ENCODE measurements at regions not wholly inside any gene's neighbourhood (a gene's known extent, or its start where the extent isn't known, plus 50 kb on each side); places are given as distances from the start of the nearest gene placed in this dataset.

DNA sequence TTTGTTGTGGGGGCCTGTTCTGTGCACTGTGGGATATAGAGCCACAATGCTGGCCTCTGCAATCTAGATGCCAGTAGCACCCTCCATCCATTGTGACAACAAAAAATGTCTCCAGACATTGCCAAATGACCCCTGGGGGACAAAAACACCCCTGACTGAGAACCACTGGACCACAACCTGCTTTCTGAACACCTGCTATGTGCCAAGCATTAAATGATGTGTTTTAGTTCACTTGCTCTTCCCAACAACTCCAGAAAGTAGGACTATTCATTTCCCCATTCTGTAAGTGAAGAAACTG is 367.0 kb upstream of the ERCC4 start:
- no peak for DNase-seq (ENCODE audit: low spot score)

DNA sequence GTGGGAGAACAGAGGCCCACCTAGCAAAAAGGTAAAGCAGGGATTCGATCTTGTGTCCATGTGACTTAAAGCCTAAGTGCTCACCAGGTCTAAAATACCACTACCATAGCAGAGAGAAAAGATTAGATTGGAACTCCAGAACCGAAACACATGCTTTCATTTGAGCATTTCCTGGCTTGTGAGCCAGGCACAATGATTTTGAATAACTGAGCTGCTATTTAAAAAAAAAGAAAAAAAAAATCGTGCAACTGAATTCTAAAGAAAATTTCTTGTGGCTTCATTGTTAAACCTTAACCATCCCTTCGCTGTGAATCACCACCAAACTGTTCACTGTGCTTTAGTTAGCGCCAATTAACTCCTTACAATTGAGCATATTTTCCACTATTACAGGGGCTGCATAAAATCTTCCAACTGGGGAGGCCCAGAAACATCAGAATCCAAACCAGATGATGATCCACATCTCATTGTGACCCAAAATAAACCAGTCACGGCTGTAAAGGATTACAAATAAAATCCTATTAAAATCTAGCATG is 366.4 kb upstream of the ERCC4 start:
- no peak for DNase-seq (ENCODE audit: low spot score)

DNA sequence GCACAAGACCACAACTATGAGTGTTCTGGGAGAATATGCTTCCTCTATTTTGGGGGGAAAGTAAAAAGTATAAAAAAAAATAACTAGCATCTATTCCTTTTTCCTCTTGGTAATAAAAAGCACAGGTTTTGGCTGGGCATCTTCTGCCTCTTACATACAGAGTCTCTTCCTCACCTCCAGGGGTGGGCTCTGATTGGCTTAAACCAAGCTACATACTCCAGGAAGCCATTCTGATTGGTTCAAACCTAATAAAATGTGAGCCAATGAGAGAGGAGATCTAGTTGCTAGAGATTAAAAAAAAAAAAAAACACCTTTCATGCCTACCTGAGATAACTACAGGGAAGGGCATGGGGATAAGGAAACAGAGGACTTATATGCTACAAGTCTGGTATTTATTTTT is 365.9 kb upstream of the ERCC4 start:
- DNase-seq (ENCODE audit: low spot score), result no peak

DNA sequence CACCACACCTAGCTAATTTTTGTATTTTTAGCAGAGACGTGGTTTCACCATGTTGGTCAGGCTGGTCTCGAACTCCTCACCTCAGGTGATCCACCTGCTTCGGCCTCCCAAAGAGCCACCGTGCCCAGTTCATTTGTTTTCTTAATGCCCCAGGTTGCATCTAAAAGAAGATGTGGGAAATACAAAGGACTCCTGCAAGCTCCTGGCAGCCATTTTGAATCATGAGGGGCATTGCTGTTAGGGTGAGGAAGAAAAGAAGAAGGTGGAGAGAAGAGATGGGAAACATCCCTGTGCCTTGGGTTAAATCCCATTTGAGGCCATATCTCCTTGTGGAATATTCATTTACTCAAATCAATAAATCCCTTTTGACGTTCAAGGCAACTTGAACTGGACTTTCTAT is 365.3 kb upstream of the ERCC4 start:
- no peak for DNase-seq (ENCODE audit: low spot score)

DNA sequence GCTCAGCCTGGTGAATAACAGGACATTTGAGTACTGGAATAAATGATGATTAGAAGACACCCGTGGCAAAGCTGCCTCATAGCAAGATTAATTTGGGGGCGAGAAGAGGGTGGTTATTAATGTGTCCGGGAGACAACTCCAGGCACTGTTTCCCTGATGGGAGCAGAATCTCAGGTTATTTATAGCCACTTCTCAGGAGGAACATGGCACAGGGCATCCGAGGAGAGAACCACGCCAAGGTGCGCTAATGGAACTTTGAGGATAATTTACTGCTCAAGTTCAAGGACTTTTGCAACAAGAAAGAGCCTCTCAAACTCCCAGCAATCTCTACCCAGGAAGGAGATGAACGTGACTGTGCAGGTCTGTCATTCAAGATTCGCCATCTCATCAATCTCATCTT is 362.5 kb upstream of the ERCC4 start:
- no peak for DNase-seq (ENCODE audit: low spot score)

DNA sequence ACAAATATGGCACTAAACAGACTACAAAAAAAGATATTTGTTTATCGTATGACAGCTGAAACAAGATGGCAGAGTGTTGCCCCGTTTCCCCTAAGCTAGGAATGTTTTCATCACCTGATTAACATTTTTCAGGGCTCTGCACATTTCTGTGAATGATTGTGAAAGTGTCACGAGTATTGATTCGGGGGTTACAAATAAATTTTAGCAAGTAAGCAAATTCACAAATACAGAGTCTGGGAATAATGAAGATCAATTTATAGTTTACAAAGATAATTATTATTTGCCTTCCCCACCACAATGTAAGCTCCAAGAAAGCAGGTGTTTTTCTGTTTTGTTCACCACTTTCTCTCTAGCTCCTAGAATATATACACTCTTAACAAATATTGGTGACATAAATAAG is 361.2 kb upstream of the ERCC4 start:
- no peak for DNase-seq (ENCODE audit: low spot score)

DNA sequence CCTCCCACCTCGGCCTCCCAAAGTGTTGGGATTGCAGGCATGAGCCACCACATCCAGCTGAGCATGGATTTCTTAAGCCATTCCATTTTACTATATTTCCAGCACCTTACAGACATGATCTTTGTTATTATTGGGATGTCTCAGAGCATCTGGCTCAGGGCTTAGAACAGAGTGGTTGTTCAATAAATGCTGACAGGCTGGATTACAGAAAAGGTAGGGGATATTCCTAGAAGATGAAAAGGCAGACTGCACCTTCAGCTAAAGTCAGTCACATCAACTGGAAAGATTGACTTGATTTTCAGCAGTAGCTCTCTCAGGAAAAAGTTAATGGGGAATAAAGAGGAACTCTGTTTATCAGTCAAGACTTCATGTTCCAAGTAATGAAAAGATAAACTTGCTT is 360.3 kb upstream of the ERCC4 start:
- DNase-seq (ENCODE audit: low spot score), result no peak

DNA sequence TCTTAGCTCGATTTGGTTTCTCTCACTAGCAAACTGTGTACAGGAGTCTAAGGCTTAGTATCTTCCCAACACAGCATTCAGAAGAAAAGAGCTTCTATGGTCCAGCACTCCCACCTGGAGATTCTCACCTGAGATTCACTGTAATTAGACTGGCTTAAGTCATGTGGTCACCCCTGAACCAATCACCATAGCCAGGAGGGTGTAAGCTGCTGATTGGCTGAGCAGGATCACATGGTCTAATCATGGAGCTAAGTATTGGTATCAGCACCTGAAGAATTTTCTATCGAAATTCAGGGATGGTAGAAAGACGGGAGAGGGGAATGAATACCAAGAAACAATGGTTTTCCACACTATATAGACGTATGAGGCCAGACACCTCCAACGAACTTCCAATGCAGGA is 359.8 kb upstream of the ERCC4 start:
- DNase-seq (ENCODE audit: low spot score), result no peak

DNA sequence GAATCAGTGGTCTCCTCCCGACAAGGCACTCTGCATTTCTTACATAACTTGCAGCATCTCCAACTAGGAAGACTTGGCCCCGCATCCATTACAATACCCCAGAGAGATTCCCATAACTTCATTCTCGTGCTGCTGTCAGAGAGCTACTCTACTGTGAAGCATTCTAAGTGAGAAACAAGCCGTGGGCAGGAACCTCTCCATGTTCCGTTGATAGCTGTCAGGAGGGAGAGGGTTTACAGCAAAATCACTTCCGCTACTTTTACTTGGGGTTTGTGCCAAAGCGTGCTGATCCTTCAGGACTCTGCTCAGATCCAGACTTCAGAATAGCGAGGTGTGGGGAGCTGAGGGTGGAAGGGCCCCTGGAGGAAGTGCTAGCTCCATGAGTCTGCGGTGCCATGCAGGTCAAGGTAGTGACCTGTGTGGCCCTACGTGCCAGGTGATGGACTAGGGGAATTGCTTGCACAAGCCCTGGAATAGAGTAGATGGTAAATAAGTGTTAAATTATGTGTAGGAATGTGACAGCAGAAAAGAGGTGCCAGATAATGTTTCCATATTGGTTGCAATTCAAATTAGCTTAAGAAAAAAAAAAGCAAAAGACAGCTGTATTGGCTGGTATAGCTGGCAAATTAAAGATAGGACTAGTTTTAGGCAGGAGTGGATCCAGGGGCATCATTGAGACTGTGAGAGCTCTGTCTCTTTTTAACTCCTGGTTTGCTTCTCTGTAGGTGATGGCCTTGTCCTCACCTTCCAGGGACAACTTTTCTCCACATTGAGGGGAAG is 358.5 kb upstream of the ERCC4 start:
- DNase-seq (ENCODE audit: low spot score), result no peak

DNA sequence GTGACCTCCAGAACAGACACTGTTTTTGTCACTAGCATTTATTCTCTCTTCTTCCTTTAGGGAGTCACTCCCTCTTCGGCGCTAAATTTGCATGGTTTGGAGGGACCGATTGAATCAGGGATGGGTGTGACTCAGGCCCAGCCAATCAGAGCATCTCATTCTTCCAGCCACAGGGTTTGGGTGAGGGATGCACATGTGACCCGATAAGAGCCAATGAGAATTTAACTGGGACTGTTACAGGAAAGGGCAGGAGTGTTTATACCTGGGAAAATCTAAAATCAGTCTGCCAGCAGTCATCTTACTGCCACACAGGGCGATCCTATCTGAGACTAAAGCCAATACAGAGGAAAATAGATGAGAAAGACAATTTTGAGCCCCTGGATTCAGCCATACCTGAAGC is 351.2 kb upstream of the ERCC4 start:
- no peak for DNase-seq (ENCODE audit: low spot score)

DNA sequence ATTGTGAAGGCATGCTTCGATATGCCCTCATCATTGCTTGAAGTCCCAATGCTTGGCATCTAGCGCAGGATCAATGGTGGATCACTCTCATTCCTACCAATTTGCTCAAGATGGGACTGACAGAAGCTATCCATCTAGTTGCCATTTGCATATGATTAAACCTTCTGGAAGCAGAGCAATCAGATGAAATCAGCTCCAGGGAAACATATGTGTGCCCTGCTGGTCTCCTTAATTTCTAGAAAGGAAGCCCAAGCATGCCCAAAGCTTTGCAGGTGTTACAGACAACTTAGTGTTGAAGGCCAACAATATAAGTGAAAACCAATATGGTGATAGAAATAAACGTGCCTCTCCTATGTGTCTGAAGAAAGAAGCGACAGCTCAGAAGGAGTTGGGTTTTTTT is 350.0 kb upstream of the ERCC4 start:
- DNase-seq (ENCODE audit: low spot score), result no peak

DNA sequence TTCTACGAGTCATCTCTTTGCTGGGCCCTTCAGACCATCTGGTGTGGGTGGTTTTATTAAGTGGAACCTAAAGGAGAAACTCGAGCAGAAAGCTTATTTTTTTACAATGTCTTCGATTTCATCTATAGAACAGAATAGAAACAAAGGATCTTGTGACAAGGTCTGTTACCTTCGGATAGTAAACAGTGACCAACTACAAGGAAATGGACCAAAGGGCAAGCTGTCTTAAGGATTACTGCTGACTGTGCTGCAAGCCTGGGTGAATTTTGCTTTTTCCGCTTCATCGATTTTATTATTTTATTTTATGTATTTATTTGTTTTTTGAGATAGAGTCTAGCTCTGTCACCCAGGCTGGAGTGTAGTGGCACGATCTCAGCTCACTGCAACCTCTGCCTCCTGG is 348.9 kb upstream of the ERCC4 start:
- DNase-seq (ENCODE audit: low spot score), result no peak

DNA sequence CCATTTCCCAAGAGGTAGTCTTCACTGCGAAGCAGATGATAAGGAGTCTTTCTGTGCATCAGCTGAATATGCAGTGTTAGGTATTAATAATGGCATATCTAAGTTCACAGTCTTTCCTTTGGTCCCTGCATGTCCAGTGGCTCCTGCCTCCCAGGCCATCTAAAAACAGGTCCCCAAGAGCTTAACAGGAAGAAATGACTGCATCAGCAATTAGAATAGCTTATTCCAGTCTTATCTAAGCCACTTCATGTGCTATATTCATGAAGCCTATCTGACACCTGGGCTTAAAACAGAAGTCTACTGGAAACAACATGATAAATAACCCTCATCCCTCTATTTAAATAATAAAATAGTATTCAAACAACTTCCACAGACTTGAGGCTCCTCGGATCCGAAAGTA is 346.1 kb upstream of the ERCC4 start:
- no peak for DNase-seq (ENCODE audit: low spot score)

DNA sequence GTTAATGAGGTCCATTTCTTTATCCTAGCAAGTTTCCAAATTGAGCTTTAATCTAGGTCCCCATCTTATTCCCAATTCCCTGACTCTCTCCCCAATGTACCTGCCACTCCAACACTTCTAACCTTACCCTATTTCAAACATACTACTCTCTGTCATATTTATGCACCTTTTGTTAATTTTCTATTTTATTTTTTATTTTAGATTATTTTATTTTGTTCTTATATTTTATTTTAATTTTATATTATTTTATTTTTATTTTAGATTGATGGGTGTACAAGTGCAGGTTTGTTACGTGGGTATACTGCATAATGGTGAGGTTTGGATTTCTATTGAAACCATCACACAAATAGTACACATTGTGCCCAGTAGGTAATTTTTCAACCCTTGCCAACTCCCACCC is 333.9 kb upstream of the ERCC4 start:
- no peak for DNase-seq (ENCODE audit: low spot score)

DNA sequence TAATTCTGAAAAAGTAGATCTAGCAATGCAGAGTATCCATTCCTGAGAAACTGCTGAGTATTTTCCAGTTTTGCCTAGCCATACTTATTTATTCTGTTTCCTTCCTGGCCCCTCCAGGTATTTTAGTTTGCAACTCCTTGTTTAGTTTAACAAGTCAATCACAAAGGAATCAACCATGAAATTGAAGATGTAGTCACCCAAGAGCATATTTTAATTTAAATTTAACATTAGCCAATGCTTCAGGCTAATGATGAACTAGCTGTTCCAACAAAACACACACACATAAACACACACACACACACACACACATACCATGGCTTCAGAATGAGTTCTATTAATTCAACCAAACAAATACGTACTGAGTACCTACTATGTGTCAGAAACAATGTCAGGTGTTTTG is 332.8 kb upstream of the ERCC4 start:
- DNase-seq (ENCODE audit: low spot score), result no peak

DNA sequence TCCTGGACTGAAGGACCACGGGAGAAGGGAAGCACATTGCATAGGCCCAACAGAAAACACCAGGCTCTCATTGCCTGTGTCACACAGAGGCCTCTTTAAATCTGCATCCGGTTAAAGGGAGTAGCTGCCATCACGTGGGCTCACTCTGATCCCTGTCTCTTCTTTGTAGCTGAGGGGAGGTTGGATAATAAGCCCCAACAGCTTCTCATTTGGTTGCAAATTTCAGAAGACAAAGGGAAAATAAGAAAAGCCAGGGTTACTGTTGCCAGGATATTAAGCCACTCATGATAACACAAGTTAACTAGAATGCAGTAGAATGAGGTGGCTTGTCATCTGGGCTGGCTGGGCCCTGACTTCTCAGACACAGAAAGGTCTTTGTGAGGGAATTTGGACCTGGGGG is 325.1 kb upstream of the ERCC4 start:
- no peak for DNase-seq (ENCODE audit: low spot score)

DNA sequence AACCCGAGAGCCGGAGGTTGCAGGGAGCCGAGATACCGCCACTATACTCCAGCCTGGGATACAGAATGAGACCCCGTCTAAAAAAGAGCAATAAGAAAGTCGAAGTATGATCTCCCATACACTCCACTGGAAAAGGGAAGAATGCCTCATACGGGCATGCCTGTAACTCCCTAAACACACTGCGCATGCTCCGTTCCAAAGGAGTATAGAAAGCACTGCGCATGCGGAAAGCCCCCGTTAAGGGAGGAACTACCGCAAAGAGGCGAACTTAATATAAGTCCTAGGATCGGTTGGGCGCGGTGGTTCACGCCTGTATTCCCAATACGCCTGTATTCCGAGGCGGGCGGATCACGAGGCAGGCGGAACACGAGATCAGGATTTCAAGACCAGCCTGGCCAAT is 313.1 kb upstream of the ERCC4 start:
- DNase-seq (ENCODE audit: low spot score), result no peak

DNA sequence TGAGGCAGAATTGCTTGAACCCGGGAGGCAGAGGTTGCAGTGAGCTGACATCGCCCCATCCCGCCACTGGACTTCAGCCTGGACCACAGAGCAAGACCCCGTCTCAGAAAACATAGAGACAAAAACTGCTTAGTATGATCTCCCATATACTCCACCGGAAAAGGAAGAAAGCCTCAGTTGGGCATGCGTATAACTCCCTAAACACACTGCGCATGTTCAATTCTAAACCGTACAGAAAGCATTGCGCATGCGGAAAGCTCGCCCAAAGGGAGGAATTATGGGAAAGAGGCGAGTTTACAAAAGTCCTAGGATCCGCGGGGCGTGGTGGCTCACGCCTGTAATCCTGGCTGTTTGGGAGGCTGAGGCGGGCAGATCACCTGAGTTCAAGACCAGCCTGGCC is 312.7 kb upstream of the ERCC4 start:
- no peak for DNase-seq (ENCODE audit: low spot score)

DNA sequence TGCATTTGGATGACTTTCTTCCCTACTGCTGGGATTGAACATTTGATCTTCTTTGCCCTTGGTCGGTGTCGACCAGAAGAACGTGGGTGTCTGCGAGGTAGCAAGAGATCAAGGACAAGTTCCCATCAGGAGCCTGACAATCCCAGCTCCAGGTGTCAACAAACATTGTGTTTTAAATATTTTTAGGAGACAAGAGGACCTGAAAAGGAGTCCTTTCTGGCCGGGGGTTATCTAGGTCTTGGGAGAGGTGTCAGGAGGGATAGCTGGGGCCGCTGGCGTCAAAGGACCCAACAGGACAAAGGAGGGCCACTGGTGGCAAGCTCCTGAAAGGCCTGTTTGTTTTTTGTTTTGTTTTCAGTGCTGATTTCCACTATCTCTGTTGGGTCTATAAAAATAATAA is 308.4 kb upstream of the ERCC4 start:
- DNase-seq (ENCODE audit: low spot score), result no peak

DNA sequence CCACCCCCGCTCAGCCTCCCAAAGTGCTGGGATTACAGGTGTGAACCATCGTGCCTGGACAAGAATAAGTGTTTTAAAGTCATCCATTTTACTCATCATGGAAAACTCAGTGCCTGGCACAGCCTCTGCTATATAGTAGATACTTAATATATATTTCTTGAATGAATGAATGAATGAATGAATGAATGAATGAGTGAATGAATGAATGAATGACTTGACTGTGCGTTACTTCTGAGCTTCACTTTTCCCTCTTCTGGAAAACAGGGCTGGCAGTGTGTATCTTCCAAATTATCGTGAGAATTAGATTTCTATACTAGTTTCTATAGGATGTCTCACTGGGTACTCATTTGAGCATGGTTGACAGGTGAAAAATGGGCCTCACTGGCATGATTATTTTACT is 307.3 kb upstream of the ERCC4 start:
- DNase-seq (ENCODE audit: low spot score), result no peak

DNA sequence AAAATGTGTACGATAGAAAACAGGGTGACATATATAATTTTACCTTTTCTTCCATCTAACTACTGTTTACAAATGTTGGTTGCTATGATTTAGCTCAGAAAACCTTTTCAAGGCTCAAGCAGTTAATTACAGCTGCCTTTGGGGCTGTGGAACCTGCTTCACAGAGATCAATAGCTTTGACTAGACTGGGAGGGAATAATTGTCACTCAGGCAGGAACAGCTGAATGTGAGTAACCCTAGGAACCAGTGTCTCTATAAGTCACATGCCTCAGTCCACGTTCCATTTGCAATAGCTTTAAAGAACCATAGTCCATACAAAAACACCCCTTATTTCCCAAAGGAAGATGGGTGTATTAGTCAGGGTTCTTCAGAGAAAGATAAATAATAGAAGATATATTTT is 306.8 kb upstream of the ERCC4 start:
- no peak for DNase-seq (ENCODE audit: low spot score)

DNA sequence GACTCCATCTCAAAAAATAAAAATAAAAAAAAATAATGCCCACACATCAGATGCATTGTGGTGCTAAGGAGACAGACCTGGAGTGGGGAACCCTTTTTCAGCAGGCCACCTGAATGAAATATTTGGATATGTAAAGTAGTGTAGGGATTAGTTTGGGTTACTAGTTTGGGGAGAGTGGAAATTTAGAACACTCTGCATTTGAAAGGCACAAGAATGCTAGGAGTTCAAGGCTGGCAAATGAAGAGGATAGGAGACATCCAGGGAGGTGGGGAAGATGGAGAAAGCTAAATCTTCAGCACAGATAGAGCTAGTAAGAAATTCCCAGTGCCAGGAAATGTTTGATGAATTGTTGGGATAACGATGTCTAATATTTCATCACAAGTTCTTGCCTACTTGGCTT is 298.3 kb upstream of the ERCC4 start:
- DNase-seq (ENCODE audit: low spot score), result no peak

DNA sequence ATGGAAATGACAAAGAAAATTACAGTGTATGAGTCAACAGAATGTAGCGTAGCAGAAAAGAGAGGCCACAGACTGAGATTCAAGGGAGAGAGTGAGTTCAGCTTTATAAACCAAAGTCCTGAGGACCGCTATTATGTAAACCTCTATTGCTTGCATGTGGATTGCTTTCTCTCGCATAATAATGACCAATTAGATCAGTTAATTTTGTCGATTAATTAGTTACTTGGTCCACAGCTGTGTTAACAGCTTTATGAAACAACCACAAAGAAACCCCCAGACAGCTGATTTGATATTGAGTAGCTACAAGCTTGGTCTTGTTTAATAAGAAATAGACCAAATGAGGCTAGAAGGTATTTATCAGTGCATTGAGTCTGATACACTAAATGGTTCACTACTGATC is 291.8 kb upstream of the ERCC4 start:
- no peak for DNase-seq (ENCODE audit: low spot score)

DNA sequence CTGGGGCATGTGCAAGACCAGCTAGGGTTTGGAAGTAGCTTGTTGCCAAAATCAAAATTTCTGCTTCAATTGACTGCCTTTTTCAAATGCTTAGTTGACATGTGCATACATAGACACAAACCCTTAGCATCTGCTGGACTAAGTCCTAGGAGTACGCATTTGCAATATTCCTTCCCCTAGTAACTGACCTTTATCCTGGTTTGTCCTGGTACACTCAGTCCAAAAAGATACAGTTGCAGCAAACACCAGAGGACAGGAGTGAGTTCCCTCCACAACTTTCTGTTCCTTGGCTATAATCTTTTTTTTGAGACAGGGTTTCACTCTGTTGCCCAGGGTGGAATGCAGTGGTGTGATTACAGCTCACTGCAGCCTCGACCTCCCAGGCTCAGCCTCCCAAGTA is 290.2 kb upstream of the ERCC4 start:
- DNase-seq (ENCODE audit: low spot score), result no peak

DNA sequence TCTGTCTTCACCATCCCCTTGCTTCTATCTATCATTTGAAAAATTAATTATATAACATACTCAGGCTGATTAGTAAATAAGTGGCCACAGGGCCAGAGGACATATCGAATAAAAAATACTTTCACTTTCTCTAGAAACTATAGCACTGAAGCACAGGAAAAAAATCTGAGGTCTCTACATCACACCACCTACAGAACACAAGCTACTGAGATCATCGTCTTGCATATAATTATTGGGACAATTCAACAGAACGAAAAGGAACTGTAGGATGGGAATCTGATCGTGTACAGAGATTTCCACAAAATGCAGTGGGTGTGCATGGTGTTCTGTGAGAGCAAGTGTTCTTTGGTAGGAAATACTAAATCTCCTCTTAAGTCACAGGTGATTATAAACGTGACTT is 289.6 kb upstream of the ERCC4 start:
- DNase-seq (ENCODE audit: low spot score), result no peak

All from AG20443 (cell line).